Breast epithelium (tissue), 3 donors: ENCODE measurements at regions not wholly inside any gene's neighbourhood (a gene's known extent, or its start where the extent isn't known, plus 50 kb on each side); places are given as distances from the start of the nearest gene placed in this dataset.
"Not testable (repeated sequence)": the region's sequence is repeated elsewhere in the genome, so short reads cannot be mapped to it uniquely, and the experiment has no call there.

Source experiments
- POLR2AphosphoS5 ChIP-seq, 3 donors: sonication (generic); formaldehyde crosslinking; IDR thresholded peaks; one replicate each; pipeline ENCODE4 v1.6.1; 2017; ENCODE audit warnings: antibody characterized with exemption in 3 of 3
- TF ChIP-seq, protein P1 (sequence below), 3 donors: fragments of 450-650 bp; IDR thresholded peaks; one replicate each; pipeline ENCODE4 v1.5.1; 2016 to 2017; ENCODE audit warnings: antibody characterized with exemption in 3 of 3, mild to moderate bottlenecking in 3 of 3, moderate library complexity in 3 of 3

DNA sequence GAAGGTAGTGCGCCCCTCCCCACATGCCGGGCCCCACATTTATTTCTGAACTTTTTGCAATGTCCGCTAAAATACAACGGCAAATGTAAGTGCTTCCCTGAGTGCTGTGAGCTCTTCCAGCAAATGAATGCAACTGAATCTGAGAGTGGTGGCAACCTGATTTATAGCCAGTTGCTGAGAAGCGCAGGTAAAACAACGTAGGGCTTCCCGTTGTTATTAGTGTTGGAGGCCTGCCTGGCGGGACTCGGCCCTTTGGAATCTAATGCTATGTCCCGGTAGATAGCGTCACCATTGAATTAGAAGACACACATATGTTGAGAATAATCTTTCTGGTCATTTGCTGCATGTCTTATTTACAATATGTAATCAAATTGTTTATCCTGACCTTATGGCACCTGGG is 302.7 kb downstream of the CWH43 start:
- not testable (repeated sequence) for TF ChIP-seq POLR2AphosphoS5 (IDR thresholded peaks at IDR 0.05)
- TF ChIP-seq, protein P1, sequence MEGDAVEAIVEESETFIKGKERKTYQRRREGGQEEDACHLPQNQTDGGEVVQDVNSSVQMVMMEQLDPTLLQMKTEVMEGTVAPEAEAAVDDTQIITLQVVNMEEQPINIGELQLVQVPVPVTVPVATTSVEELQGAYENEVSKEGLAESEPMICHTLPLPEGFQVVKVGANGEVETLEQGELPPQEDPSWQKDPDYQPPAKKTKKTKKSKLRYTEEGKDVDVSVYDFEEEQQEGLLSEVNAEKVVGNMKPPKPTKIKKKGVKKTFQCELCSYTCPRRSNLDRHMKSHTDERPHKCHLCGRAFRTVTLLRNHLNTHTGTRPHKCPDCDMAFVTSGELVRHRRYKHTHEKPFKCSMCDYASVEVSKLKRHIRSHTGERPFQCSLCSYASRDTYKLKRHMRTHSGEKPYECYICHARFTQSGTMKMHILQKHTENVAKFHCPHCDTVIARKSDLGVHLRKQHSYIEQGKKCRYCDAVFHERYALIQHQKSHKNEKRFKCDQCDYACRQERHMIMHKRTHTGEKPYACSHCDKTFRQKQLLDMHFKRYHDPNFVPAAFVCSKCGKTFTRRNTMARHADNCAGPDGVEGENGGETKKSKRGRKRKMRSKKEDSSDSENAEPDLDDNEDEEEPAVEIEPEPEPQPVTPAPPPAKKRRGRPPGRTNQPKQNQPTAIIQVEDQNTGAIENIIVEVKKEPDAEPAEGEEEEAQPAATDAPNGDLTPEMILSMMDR (IDR thresholded peaks at IDR 0.05): not testable (repeated sequence)
